Keratinocyte (primary cell): ENCODE measurements at regions not wholly inside any gene's neighbourhood (a gene's known extent, or its start where the extent isn't known, plus 50 kb on each side); places are given as distances from the start of the nearest gene placed in this dataset.

Source experiments
- EZH2 ChIP-seq: IDR thresholded peaks from one replicate; pipeline ENCODE4 v1.6.1; 2012; ENCODE audit warnings: inconsistent platforms, mild to moderate bottlenecking, low read length, moderate library complexity
- TF ChIP-seq, protein P1 (sequence below), 3 experiments: IDR thresholded peaks in 1 of 3; conservative IDR thresholded peaks in 1 of 3; optimal IDR thresholded peaks in 1 of 3; 2 replicates in 2 of 3; 3 replicates in 1 of 3; pipeline versions ENCODE3 to v1.5.1; 2011; ENCODE audit warnings: low read length in 3 of 3, mild to moderate bottlenecking in 3 of 3, moderate library complexity in 2 of 3, control low read depth in 1 of 3, inconsistent platforms in 1 of 3; ENCODE audit not compliant: insufficient read depth in 2 of 3; ENCODE audit errors: extremely low read depth in 1 of 3

DNA sequence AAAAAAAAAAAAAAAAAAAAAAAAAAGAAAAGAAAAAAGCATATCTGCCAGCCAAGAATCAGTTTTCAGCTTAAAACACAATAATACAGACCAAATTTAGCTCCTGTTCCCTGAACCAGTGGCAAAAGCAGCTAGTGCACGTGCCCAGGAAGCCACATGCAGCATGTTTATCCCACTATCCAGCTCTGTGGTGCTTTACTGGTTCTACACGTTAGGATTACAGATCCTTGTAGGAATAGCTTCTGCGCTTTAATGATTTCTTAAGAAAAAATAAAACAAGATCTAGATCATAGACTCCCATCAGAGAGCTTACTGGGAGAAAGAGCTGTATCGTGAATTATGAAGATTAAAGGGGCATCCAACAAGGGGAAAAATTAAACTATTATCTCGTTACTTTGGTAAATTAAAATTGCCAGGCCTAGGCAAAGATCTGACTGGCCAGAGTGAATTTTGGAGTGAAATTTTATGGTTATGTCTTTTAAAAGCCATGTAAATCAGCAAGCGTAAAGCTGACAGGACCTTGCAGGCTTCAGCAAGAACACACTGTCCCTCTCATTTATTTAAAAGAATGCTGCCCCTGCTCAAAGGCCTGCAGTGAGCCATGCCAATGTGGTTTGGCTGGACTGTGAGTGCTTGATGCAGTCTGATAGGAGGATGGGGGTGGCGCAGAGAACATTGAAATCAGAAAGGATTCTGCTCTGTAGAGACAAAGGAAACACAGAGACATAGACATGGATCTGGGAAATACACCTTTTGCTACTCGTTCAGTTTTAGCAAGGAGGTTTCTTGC lies 177.3 kb upstream of the PHYHIPL start:
- TF ChIP-seq, protein P1, sequence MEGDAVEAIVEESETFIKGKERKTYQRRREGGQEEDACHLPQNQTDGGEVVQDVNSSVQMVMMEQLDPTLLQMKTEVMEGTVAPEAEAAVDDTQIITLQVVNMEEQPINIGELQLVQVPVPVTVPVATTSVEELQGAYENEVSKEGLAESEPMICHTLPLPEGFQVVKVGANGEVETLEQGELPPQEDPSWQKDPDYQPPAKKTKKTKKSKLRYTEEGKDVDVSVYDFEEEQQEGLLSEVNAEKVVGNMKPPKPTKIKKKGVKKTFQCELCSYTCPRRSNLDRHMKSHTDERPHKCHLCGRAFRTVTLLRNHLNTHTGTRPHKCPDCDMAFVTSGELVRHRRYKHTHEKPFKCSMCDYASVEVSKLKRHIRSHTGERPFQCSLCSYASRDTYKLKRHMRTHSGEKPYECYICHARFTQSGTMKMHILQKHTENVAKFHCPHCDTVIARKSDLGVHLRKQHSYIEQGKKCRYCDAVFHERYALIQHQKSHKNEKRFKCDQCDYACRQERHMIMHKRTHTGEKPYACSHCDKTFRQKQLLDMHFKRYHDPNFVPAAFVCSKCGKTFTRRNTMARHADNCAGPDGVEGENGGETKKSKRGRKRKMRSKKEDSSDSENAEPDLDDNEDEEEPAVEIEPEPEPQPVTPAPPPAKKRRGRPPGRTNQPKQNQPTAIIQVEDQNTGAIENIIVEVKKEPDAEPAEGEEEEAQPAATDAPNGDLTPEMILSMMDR (optimal IDR thresholded peaks at IDR 0.05 in 1 of 3, IDR thresholded peaks at IDR 0.05 in 1 of 3, conservative IDR thresholded peaks at IDR 0.05 in 1 of 3; ENCODE audit: extremely low read depth in 1 of 3, insufficient read depth in 2 of 3, low read length in 3 of 3), result no peak
- TF ChIP-seq EZH2, result no peak
